CD4-positive, alpha-beta memory T cell (primary cell): ENCODE measurements at regions not wholly inside any gene's neighbourhood (a gene's known extent, or its start where the extent isn't known, plus 50 kb on each side); places are given as distances from the start of the nearest gene placed in this dataset.
A peak's percentile ranks its signal among the peaks of the same experiment; 100 is the strongest.

Source experiments
- CTCF ChIA-PET: fragments of 350-600 bp; sonication (Branson Sonifier 250); formaldehyde crosslinking; loops from one replicate; lab custom pipeline; 2021; ENCODE audit warnings: inconsistent platforms; ENCODE audit not compliant: partially characterized antibody; lab: Charles Lee
- POLR2A ChIA-PET: fragments of 350-600 bp; sonication (Branson Sonifier 250); formaldehyde crosslinking; loops from one replicate; lab custom pipeline; 2021; ENCODE audit not compliant: partially characterized antibody; lab: Charles Lee
- DNase-seq, 5 donors: peaks; one replicate each; pipeline versions ENCODE4 v3.0.0 to v3.0.0-alpha.2; 2020 to 2022; ENCODE audit warnings: mixed read lengths in 1 of 5
- H3K27ac ChIP-seq: one replicate; pipeline ENCODE4 v1.7.0; 2013; ENCODE audit warnings: low read depth, low read length
- H3K27me3 ChIP-seq: 2 replicates; pipeline ENCODE4 v1.7.0; 2013; ENCODE audit warnings: mild to moderate bottlenecking, low read length, moderate library complexity; ENCODE audit not compliant: insufficient read depth
- H3K36me3 ChIP-seq: 2 replicates; pipeline ENCODE4 v1.7.0; 2013; ENCODE audit warnings: mild to moderate bottlenecking, low read length, moderate library complexity; ENCODE audit not compliant: insufficient read depth
- H3K4me1 ChIP-seq: 2 replicates; pipeline ENCODE4 v1.7.0; 2013; ENCODE audit warnings: mild to moderate bottlenecking, low read length, moderate library complexity; ENCODE audit not compliant: insufficient read depth
- H3K4me3 ChIP-seq, 2 donors: one replicate each; pipeline ENCODE4 v1.7.0; 2013; ENCODE audit warnings: low read length in 2 of 2, mild to moderate bottlenecking in 1 of 2
- H3K9me3 ChIP-seq, 2 donors: one replicate each; pipeline ENCODE4 v1.7.0; 2013; ENCODE audit warnings: low read length in 2 of 2, control low read depth in 1 of 2; ENCODE audit not compliant: control insufficient read depth in 1 of 2
- H3K27ac Mint-ChIP-seq, 7 donors: one replicate each; pipeline ENCODE4 v1.8.0; 2020 to 2021; ENCODE audit warnings: mixed read lengths in 7 of 7, mild to moderate bottlenecking in 6 of 7, inconsistent platforms in 3 of 7, moderate library complexity in 3 of 7
- H3K27me3 Mint-ChIP-seq, 2 donors: one replicate each; pipeline ENCODE4 v1.8.0; 2020 to 2021; ENCODE audit warnings: mixed read lengths in 2 of 2
- H3K36me3 Mint-ChIP-seq, 2 donors: one replicate each; pipeline ENCODE4 v1.8.0; 2020 to 2021; ENCODE audit warnings: mixed read lengths in 2 of 2, inconsistent platforms in 1 of 2, mild to moderate bottlenecking in 1 of 2
- H3K4me1 Mint-ChIP-seq, 4 donors: one replicate each; pipeline ENCODE4 v1.8.0; 2020 to 2021; ENCODE audit warnings: mixed read lengths in 4 of 4, mild to moderate bottlenecking in 1 of 4
- H3K4me3 Mint-ChIP-seq, 8 donors: one replicate each; pipeline ENCODE4 v1.8.0; 2020 to 2021; ENCODE audit warnings: mixed read lengths in 8 of 8, mild to moderate bottlenecking in 7 of 8, moderate library complexity in 6 of 8, inconsistent platforms in 3 of 8
- H3K9me3 Mint-ChIP-seq, 8 donors: one replicate each; pipeline ENCODE4 v1.8.0; 2020 to 2021; ENCODE audit warnings: mixed read lengths in 8 of 8, mild to moderate bottlenecking in 5 of 8, inconsistent platforms in 3 of 8, moderate library complexity in 1 of 8
- intact Hi-C: fragments of 100-400 bp; cut with micrococcal nuclease; formaldehyde crosslinking; loops from one replicate; pipeline ENCODE4 v1.15.1; 2023

DNA sequence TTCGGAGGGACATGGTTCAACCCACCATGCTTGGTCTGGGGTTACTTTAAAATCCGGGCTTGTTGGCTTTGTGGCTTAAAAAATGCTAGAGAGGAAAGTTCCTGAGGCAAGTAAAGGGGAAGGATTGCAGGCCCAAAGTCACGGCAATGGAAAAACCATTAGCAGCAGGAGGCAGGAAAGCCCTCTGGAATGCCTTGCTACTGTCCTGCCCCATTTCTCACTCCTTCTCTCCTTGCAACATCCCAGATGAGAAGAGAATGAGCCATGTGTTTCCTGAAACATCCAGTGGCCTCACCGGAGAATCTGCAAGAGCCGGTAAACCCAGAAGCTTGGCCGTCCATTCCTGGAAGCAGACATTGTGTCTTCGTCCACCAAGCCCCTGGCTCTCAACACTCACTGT lies 97.4 kb upstream of the LCLAT1 start:
- ChIA-PET CTCF (interaction anchor here (1.7 kb wide), 1 partner anchor 14 kb away, joined by 7 read pairs; no protein-coding TSS in a partner anchor), POLR2A (no interaction called here)
- Histone ChIP-seq H3K36me3 (no peaks in the 10 kb centered on the region), H3K27me3 (no peaks in the 10 kb centered on the region), H3K4me1 (no peaks in the 10 kb centered on the region), H3K27ac (no peak overlapping the region), H3K4me3 (no peak overlapping the region), H3K9me3 (no peaks in the 10 kb centered on the region)
- intact Hi-C loops = no loop called here
- H3K36me3 Mint-ChIP-seq = no peaks in the 10 kb centered on the region
- no peak overlapping the region for H3K4me3 Mint-ChIP-seq
- no peak for DNase-seq
- no peaks in the 10 kb centered on the region for H3K27me3 Mint-ChIP-seq
- peak overlapping the region in 1 of 7 donors; percentile 14 for H3K27ac Mint-ChIP-seq
- peaks cover 0 to 1% (median 0%) of the 10 kb centered on the region in 4 donors for H3K4me1 Mint-ChIP-seq
- no peaks in the 10 kb centered on the region for H3K9me3 Mint-ChIP-seq

DNA sequence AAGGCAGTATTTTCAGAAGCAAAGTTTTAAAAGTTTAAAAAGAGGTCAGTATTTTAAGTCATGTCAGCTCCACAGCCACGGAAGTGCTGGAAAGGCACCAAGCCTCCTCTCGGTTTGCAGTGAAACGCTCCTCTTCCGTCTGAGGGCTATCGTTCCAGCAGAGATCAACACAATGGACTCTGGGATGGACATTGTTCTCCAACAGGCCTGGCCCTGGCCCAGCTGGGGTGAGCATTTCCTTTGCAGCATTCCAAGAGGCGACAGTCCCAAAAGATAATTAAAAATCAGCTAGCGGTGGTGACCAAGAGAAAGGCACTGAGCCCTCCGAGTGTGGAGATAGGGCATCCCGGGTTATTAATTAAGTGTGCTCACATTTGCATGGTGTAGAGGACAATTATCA lies 95.9 kb upstream of the LCLAT1 start:
- intact Hi-C loops = no loop called here
- Histone ChIP-seq H3K36me3 (no peaks in the 10 kb centered on the region), H3K27me3 (no peaks in the 10 kb centered on the region), H3K4me1 (no peaks in the 10 kb centered on the region), H3K9me3 (no peaks in the 10 kb centered on the region), H3K27ac (no peak overlapping the region), H3K4me3 (no peak overlapping the region)
- Mint-ChIP-seq H3K9me3 (no peaks in the 10 kb centered on the region), H3K27me3 (no peaks in the 10 kb centered on the region), H3K36me3 (no peaks in the 10 kb centered on the region), H3K27ac (no peak overlapping the region), H3K4me1 (peaks cover 0 to 1% (median 0%) of the 10 kb centered on the region in 4 donors), H3K4me3 (no peak overlapping the region)
- CTCF ChIA-PET = interaction anchor here (0.8 to 1.7 kb wide), 3 partner anchors 16 to 186 kb away, joined by 3 to 7 read pairs (median 4); no protein-coding TSS in a partner anchor
- POLR2A ChIA-PET = no interaction called here
- no peak for DNase-seq

DNA sequence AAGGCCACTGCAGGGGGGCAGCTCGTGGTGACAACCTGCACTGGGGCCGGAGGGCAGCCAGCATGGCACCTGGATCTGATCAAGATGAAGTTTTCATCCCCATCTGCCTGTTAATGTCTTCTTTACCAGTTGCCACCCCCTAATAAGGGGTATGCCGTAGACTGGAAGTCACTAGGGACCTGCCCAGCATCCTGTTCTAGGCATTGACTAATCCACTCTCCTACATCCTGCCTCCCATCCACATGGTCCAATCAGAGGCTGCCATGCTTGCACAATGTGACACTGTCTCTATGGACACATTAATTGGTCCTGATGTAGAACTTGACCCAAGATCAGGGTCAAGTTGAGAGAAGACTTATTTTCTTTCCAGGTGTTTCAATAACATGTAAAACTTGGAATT lies 95.1 kb upstream of the LCLAT1 start:
- H3K27ac Mint-ChIP-seq = no peak overlapping the region
- H3K36me3 Mint-ChIP-seq = no peaks in the 10 kb centered on the region
- no peaks in the 10 kb centered on the region for H3K4me1 ChIP-seq
- POLR2A ChIA-PET = interaction anchor here (0.6 kb wide), 1 partner anchor 60 kb away, joined by 3 read pairs; no protein-coding TSS in a partner anchor
- no peaks in the 10 kb centered on the region for H3K27me3 ChIP-seq
- intact Hi-C loops = no loop called here
- H3K9me3 ChIP-seq = no peaks in the 10 kb centered on the region
- no peak overlapping the region for H3K4me3 ChIP-seq
- CTCF ChIA-PET = interaction anchor here (1.2 to 1.5 kb wide), 2 partner anchors 17 to 144 kb away, joined by 3 to 5 read pairs; no protein-coding TSS in a partner anchor
- H3K4me3 Mint-ChIP-seq = no peak overlapping the region
- H3K27me3 Mint-ChIP-seq = no peaks in the 10 kb centered on the region
- no peak overlapping the region for H3K27ac ChIP-seq
- H3K4me1 Mint-ChIP-seq = peaks cover 0 to 1% (median 0%) of the 10 kb centered on the region in 4 donors
- no peaks in the 10 kb centered on the region for H3K36me3 ChIP-seq
- DNase-seq = no peak
- H3K9me3 Mint-ChIP-seq = no peaks in the 10 kb centered on the region

DNA sequence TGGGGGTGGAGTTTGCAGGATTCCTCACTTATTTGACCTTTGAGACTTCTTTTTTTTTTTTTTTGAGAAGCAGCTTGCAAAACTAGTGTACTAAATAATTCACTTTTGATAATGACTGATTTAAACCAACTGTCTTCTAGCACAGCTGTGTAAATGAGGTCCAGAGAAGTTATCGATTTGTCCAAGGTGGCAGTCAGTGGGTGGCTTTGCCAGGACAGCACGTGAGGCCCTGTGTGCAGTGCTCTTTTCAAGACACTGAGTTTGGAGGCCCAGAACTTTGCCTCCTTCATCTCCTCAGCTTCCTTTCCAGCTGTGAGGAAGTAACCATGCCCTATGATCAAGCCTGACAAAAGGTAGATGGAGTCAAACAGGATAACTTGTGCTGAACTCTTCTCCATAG lies 92.9 kb upstream of the LCLAT1 start:
- no peaks in the 10 kb centered on the region for H3K27me3 ChIP-seq
- Mint-ChIP-seq H3K27ac (no peak overlapping the region), H3K4me3 (no peak overlapping the region), H3K4me1 (peaks cover 0 to 1% (median 0%) of the 10 kb centered on the region in 4 donors), H3K36me3 (no peaks in the 10 kb centered on the region), H3K9me3 (no peaks in the 10 kb centered on the region), H3K27me3 (no peaks in the 10 kb centered on the region)
- H3K36me3 ChIP-seq = no peaks in the 10 kb centered on the region
- ChIA-PET POLR2A (interaction anchor here (1.2 kb wide), 1 partner anchor 120 kb away, joined by 3 read pairs; no protein-coding TSS in a partner anchor), CTCF (interaction anchor here (1.2 kb wide), 1 partner anchor 146 kb away, joined by 3 read pairs; no protein-coding TSS in a partner anchor)
- intact Hi-C loops = no loop called here
- no peak overlapping the region for H3K27ac ChIP-seq
- H3K4me3 ChIP-seq = no peak overlapping the region
- no peaks in the 10 kb centered on the region for H3K4me1 ChIP-seq
- H3K9me3 ChIP-seq = no peaks in the 10 kb centered on the region
- no peak for DNase-seq

DNA sequence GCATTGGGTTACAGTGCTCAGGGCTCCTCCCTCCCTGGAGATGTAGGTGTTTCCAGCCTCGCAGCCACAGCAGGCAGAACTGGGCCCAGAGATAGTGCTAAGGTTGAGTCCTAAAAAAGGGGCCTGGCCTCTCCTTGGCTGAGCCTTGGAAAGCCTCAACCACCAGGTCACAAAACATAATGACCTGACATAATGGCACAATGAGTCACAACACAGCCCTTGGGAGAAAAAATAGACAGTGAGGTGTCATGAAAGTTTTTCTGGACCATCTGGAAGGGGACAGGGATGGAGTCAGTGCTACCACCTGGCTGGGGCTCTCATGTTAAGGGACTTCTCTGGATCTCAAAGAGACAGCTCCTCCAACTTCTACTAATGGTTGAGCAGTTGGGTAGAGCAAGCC lies 92.4 kb upstream of the LCLAT1 start:
- ChIA-PET POLR2A (interaction anchor here (1.2 kb wide), 1 partner anchor 121 kb away, joined by 3 read pairs; no protein-coding TSS in a partner anchor), CTCF (interaction anchor here (1.2 kb wide), 1 partner anchor 146 kb away, joined by 3 read pairs; no protein-coding TSS in a partner anchor)
- H3K27me3 Mint-ChIP-seq = no peaks in the 10 kb centered on the region
- Histone ChIP-seq H3K27ac (no peak overlapping the region), H3K36me3 (no peaks in the 10 kb centered on the region), H3K9me3 (no peaks in the 10 kb centered on the region), H3K27me3 (no peaks in the 10 kb centered on the region), H3K4me1 (no peaks in the 10 kb centered on the region), H3K4me3 (no peak overlapping the region)
- H3K36me3 Mint-ChIP-seq = no peaks in the 10 kb centered on the region
- peaks cover 0 to 1% (median 0%) of the 10 kb centered on the region in 4 donors for H3K4me1 Mint-ChIP-seq
- H3K9me3 Mint-ChIP-seq = no peaks in the 10 kb centered on the region
- no peak overlapping the region for H3K4me3 Mint-ChIP-seq
- intact Hi-C loops = no loop called here
- no peak overlapping the region for H3K27ac Mint-ChIP-seq
- DNase-seq = no peak

DNA sequence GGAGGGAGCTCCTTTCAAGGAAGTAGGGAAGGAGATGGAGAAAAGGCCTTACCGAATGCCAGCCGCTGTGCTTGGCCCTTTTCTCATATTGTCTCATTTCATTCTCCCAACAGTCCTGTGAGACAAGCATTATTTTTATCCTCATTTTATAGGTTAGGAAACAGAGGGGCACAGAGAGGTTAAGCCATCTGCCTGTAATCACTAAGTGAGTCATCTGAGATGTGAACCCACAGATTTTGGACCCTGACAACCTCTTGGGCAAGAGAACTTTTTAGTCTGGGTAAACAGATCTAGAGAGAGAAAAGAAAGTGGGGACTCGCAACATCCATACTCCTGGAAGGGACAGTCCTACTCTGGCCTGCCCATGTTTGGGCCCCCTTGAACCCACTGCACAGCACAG lies 91.7 kb upstream of the LCLAT1 start:
- Mint-ChIP-seq H3K9me3 (no peaks in the 10 kb centered on the region), H3K4me3 (no peak overlapping the region), H3K4me1 (peaks cover 0 to 1% (median 0%) of the 10 kb centered on the region in 4 donors), H3K27ac (no peak overlapping the region), H3K27me3 (no peaks in the 10 kb centered on the region), H3K36me3 (no peaks in the 10 kb centered on the region)
- H3K9me3 ChIP-seq = no peaks in the 10 kb centered on the region
- H3K36me3 ChIP-seq = no peaks in the 10 kb centered on the region
- POLR2A ChIA-PET = no interaction called here
- no peak overlapping the region for H3K27ac ChIP-seq
- H3K27me3 ChIP-seq = no peaks in the 10 kb centered on the region
- CTCF ChIA-PET = no interaction called here
- no peaks in the 10 kb centered on the region for H3K4me1 ChIP-seq
- no peak for DNase-seq
- intact Hi-C loops = no loop called here
- no peak overlapping the region for H3K4me3 ChIP-seq

DNA sequence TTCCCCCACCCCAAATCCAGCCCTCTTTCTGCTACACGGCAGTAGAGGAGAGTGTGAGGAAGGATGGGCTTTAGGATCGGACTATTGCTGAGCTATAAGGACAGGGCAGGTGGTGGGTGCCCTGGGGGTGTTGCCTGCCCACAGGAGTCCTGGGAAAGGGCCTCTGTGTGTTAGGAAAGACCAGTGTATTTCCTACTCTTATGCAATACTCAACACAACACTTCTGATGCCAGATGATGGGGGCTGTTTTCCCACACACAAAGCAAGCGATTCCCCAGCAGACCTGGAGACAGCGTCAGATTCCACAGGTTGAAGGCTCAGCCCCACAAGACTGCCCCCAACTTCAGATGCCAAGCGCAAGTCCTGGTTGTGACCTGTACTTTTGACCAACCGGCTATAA lies 91.0 kb upstream of the LCLAT1 start:
- Histone ChIP-seq H3K9me3 (no peaks in the 10 kb centered on the region), H3K27me3 (no peaks in the 10 kb centered on the region), H3K36me3 (no peaks in the 10 kb centered on the region), H3K4me3 (no peak overlapping the region), H3K4me1 (peaks cover 3% of the 10 kb centered on the region), H3K27ac (no peak overlapping the region)
- POLR2A ChIA-PET = interaction anchor here (1.1 kb wide), 1 partner anchor 15 kb away, joined by 3 read pairs; no protein-coding TSS in a partner anchor
- Mint-ChIP-seq H3K27me3 (no peaks in the 10 kb centered on the region), H3K4me1 (peaks cover 3 to 5% (median 4%) of the 10 kb centered on the region in 4 donors), H3K27ac (no peak overlapping the region), H3K4me3 (no peak overlapping the region), H3K36me3 (no peaks in the 10 kb centered on the region), H3K9me3 (no peaks in the 10 kb centered on the region)
- DNase-seq = no peak
- intact Hi-C loops = no loop called here
- CTCF ChIA-PET = no interaction called here
